ENCODE measurements at regions not wholly inside any gene's neighbourhood (a gene's known extent, or its start where the extent isn't known, plus 50 kb on each side); places are given as distances from the start of the nearest gene placed in this dataset.
"Not testable (repeated sequence)": the region's sequence is repeated elsewhere in the genome, so short reads cannot be mapped to it uniquely, and the experiment has no call there.

- Histone ChIP-seq H3K27me3 (replicated peaks in 1 of 7) (no peaks in the 10 kb centered on the region), H3K4me3 (no peak overlapping the region), H3K27ac (no peak overlapping the region), H3K36me3 (no peaks in the 10 kb centered on the region), H3K9me3 (peaks cover 0 to 6% (median 0%) of the 10 kb centered on the region in 8 donors), H3K4me1 (no peaks in the 10 kb centered on the region)
- intact Hi-C loops (cut with DNase I; ENCODE audit: low total_unique reads): no loop called here
- TF ChIP-seq POLR2A (IDR thresholded peaks at IDR 0.05) (no peak), POLR2AphosphoS5 (IDR thresholded peaks at IDR 0.05) (no peak), CTCF (IDR thresholded peaks at IDR 0.05 in 8 of 11, conservative IDR thresholded peaks at IDR 0.05 in 3 of 11) (no peak)
- no peak for DNase-seq
Measured at GRCh38 chr7:106561151-106561550, 99.8 kb downstream of the CCDC71L start.

- Histone ChIP-seq H3K4me3 (no peak overlapping the region), H3K9me3 (peaks cover 0 to 6% (median 2%) of the 10 kb centered on the region in 8 donors), H3K4me1 (no peaks in the 10 kb centered on the region), H3K36me3 (no peaks in the 10 kb centered on the region), H3K27ac (no peak overlapping the region), H3K27me3 (replicated peaks in 1 of 7) (no peaks in the 10 kb centered on the region)
- WGBS, 5 donors: 91 to 97% (median 94%) methylated on average over 5 of the region's 5 CpGs
- DNase-seq: no peak
- intact Hi-C loops (cut with DNase I; ENCODE audit: low total_unique reads): no loop called here
- TF ChIP-seq POLR2AphosphoS5 (IDR thresholded peaks at IDR 0.05) (no peak), CTCF (IDR thresholded peaks at IDR 0.05 in 8 of 11, conservative IDR thresholded peaks at IDR 0.05 in 3 of 11) (no peak), POLR2A (IDR thresholded peaks at IDR 0.05) (no peak)
Measured at GRCh38 chr7:106560482-106560881, 100.5 kb downstream of the CCDC71L start.

- intact Hi-C loops (cut with DNase I; ENCODE audit: low total_unique reads); H3K4me3 ChIP-seq; H3K27ac ChIP-seq; H3K36me3 ChIP-seq; DNase-seq; H3K27me3 ChIP-seq (replicated peaks in 1 of 7): not testable (repeated sequence)
- WGBS, 5 donors: 43 to 64% (median 51%) methylated on average over 2 of the region's 2 CpGs
- Histone ChIP-seq H3K9me3 (peaks cover 0 to 14% (median 2%) of the 10 kb centered on the region in 8 donors), H3K4me1 (peaks cover 0 to 14% (median 8%) of the 10 kb centered on the region in 6 donors)
Measured at GRCh38 chr7:106556244-106556643, 104.7 kb downstream of the CCDC71L start.

GRCh38 chr7:106554623-106555022, 106.3 kb downstream of the CCDC71L start:
- H3K36me3 ChIP-seq; H3K27me3 ChIP-seq (replicated peaks in 1 of 7); intact Hi-C loops (cut with DNase I; ENCODE audit: low total_unique reads); DNase-seq; H3K27ac ChIP-seq; H3K4me3 ChIP-seq: not testable (repeated sequence)
- Histone ChIP-seq H3K4me1 (peaks cover 0 to 14% (median 8%) of the 10 kb centered on the region in 6 donors), H3K9me3 (peaks cover 0 to 14% (median 2%) of the 10 kb centered on the region in 8 donors)
- 92 to 100% (median 96%) methylated on average over 1 of the region's 1 CpG for WGBS, 5 donors

- H3K4me1 ChIP-seq: peaks cover 0 to 14% (median 8%) of the 10 kb centered on the region in 6 donors
- H3K27me3 ChIP-seq (replicated peaks in 1 of 7): no peaks in the 10 kb centered on the region
- TF ChIP-seq POLR2A (IDR thresholded peaks at IDR 0.05) (no peak), CTCF (IDR thresholded peaks at IDR 0.05 in 8 of 11, conservative IDR thresholded peaks at IDR 0.05 in 3 of 11) (no peak), POLR2AphosphoS5 (IDR thresholded peaks at IDR 0.05) (no peak)
- DNase-seq: no peak
- intact Hi-C loops (cut with DNase I; ENCODE audit: low total_unique reads): no loop called here
- no peak overlapping the region for H3K27ac ChIP-seq
- H3K36me3 ChIP-seq: no peaks in the 10 kb centered on the region
- no peak overlapping the region for H3K4me3 ChIP-seq
- H3K9me3 ChIP-seq: peaks cover 0 to 14% (median 2%) of the 10 kb centered on the region in 8 donors
- 69 to 87% (median 75%) methylated on average over 3 of the region's 3 CpGs for WGBS, 5 donors
Measured at GRCh38 chr7:106553446-106553836, 107.5 kb downstream of the CCDC71L start.

All from spleen (tissue), 11 donors.